HG03139 (cell line): ENCODE measurements at regions not wholly inside any gene's neighbourhood (a gene's known extent, or its start where the extent isn't known, plus 50 kb on each side); places are given as distances from the start of the nearest gene placed in this dataset.

ENCODE experiments used
- ATAC-seq: cut with Tn5 transposase; IDR thresholded peaks from one replicate; pipeline ENCODE4 v1.9.1; 2021; ENCODE audit not compliant: unreplicated experiment

DNA sequence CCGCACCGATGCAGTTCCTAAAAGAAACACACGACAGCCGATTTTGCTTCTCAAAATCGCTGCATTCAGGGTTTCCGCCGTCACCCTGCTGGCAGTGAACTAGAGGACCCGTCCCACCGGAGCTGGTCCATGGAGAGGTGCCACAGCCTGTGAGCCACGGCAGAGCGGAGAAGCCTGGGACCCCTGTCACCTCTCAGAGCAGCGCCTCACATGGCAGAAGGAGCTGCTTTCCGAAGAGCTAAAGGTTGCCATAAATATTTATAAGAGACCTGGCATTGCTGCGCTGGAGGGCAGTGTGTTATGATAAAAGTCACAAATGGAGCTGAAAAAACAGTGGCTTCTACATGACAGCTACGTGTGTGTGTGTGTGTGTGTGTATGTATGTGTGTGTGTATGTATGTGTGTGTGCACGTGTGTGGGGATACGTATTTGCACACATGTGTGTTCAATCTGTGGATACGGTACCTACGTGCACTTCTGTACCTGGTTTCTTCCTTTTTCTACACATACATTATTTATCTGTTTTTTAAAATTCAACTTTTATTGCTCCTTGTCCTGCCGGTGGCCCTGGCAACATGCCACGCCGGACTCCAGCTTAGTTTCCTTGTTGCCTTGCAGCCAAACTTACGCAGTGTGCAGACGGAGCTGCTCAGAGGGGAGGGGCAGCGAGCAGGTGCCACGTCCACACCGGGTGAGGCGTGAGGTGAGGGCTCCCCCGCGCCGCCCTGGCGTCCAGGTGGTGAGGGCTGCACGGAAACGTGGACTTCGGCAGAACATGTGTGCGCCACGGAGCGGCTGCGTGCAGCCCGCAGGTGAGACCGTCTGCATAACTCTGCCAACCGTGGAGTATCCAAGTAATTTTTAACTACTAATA lies 115.2 kb upstream of the PITRM1 start:
- ATAC-seq, result no peak

DNA sequence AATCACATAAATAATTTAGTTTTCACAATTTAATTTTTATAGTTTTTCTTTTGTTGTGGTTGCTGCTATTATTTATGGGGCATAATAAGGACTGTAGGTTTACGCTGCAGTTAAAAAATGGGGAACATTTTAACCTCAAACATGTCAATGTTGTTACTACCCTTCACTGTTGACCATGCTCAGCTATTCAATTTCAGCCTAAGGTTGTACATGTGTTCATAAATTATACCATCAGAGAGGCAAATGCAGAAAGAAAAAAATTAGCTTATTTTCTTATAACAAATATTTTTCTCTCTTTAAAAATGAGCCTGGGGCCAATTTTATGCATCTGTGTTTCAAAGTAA lies 110.1 kb upstream of the PITRM1 start:
- ATAC-seq, result no peak

DNA sequence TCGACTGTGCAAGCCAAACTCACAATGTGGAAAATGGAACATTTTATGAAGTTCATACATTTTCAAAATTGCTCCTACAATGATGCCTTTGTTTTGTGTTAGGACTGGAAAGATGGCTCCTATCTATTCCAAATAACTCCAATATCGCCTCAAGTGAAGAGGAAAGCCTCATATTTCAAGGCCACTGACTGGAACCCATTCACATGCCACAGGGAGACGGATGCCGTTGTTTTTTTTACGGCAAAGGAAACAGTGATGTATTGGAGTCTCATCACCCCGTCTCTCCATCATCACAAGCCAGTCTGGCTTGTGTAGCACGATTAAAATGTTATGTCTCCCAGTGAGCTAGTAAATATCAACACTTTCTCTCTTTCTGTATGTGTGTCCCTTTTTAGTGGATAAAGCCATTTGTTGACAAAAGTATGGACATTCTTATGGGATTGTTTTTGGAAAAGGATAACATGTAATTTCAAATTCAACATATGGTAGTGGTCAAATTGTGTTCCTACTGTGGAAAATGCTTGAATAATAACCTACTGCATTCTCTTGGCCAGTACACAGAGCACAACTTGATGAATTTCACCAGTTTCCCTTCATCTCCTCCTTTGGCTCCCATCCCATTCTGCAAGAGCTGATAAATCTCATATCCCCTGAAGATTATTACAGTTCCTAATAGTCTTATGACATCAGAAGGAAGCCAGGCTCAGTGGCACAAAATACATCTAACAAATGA lies 109.5 kb upstream of the PITRM1 start:
- ATAC-seq, result no peak

DNA sequence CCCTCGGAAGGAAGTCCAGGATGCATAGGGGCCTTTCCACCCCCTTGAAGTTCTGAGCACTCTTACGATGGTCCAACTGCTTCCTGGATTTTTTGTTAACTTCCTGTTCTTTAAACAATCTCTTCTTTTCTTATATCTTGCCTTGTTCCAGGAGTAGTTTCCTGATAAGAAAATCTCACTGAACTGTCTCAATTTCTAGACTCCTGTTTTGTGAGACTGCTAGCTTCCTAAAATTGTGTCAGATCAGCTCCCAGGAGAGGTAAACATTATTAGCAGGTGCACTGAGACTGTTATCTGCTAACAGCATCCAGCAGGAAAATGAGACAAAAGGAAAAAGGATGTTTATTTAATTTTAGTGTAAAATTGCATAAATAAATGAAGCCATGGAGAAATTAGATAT lies 106.2 kb upstream of the PITRM1 start:
- ATAC-seq, result no peak

DNA sequence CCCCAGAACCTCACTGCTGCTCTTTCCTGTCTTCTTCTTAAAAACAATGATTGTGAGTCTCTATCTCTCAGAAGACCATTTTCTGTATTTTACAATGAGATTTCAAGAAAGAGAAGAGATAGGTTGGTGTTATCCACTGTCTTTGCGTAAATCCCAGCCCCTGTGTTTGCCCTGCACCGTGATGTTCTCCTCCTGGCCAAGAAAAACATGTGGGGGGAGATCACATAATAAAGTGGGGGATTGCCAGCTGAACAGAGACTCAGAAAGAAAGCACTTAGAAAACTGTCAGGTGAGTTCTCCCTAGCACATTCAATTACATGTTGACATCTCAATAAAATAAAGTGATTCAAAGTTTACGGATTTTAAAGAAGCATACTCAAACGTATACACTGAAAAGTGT lies 105.0 kb upstream of the PITRM1 start:
- no peak for ATAC-seq

DNA sequence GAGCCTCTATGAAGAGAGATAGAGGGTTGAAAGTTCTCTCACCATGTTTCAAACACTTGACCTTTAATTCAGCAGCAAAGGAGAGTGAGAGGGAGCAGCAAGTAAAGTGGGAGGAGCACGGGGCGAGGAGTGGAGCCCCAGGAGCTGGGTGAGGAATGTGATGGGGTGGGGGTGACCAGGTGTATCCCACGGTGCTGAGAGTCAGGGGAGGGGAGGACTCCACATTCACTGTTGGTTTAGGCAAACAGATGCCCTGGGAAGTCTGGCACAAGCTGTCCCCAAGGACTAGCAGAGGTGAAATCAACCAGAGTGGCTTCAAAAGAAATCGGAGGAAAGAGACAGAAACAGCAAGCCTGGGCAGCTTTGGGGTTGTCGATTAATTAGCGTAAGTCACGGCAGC lies 101.8 kb upstream of the PITRM1 start:
- no peak for ATAC-seq

DNA sequence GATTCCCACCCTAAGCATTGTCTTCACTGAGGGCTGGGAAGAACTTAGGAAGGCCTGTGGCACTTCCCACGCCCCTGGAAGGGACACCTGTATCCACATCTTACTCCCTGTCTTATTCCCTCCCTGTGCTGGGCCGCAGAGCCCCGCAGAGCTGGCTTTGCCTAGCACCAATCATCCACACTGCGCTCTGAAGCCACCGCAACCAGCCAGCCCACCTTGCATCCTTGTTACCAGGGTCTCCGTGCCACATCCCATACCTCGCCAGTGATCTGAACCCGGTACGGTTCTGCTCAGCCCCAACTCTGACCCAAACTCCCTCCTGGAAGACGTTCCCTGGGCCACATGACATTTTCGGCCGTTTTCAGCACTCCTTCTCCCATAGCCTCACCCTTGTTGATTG lies 101.4 kb upstream of the PITRM1 start:
- ATAC-seq, result no peak

DNA sequence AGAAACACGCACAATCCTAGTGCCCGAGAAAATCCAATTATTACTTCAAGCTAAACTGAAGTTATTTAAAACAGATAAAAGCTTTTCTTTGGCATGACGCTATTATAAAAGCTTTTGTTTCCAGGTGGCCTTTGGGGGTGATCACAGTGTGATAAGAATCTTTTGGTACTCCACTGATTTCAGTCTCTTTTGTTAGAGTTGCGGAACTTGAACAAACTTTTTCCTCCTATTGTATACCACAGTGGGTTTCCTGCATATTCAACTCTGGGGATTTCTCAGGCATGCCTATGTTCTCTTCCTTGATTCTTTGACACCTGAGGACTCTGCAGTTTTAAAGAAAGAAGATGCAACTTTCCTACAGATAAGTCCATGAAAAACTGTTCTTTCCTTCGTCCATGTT lies 99.7 kb upstream of the PITRM1 start:
- ATAC-seq, result no peak

DNA sequence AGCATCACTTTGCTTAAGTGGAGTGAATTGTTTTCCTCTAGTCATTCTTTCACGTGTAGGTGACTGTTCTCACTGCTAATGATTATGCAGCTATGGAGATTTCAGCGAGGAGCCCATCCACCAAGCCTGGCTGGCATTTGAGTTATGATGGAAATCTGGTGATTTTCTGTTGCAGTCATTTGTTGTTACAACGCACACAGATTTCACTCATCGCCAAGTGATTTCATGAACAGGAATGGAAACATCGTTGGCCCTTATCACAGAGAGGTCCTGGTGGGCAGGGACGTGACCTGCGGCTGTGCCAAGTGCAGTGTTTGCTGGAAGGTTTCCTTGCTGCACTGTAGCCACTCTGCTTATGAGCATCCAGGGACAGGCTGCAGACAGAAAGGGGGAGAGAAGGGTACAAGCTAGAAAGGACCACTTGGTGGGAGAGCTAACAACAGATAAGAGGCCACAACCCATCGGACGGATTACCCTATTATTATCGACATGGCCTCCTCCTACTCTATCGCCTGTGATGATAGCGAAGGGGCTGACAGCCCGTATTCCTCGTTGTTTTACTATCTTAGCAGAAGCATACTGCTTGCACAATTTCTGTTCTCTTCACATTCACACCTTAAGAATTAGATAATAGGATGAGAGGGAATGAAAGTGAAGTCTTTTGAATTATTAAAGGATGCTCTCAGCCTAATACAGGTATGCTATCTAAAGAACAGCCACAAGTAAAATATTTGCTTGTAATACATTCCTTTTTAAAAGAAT lies 99.0 kb upstream of the PITRM1 start:
- no peak for ATAC-seq

DNA sequence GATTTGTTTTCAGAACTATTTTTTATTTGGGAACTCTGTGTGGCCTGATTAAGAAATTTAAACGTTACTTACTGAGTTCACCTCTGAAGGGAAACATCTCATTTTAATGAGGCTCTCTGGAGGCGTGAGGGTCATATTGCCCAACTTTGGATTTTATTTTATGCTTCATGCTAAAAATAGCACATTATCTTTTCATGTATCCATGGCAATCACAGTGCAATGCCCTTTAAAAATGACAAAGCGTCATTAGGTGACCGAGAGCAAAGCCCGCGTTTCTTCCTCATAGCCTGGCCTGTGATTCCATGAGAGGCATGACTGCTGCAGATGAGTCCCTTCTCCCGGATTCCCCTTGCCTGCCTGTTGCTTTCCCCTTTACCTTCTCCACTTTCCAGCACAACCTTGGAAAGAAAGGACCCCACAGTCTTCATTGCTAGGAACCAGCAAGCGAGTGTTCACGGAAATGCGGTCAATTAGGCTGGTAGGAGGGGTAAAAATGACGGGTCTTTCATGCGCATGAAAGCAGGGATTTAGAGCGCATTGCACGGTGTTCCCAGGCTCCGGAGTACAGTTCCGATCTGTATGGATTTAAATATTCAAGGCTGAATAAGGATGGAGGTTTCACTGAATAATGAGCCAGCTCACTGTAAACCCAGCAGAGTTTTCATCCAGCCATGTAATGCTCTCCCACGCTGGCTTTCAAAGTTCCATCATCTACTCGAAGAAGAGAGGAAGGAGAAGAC lies 98.2 kb upstream of the PITRM1 start:
- no peak for ATAC-seq

DNA sequence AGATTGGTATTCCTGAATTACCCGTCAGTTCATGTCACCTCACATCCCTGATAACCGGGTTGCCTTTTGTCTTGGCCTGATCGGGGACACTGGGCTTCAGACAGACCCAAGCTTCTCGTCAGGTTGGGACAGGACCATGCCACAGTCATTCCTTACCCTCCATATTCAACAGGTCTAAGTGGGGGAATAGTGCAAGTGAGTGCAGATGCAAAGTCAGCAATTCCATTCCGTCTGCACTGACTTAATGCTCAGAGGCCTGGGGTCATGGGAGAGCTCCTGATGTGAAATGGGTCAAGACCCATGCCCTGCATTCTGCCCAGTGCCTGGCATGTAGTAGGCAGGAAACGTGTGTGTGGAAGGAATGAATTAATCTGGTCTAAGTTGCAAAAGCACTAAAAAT lies 95.4 kb upstream of the PITRM1 start:
- no peak for ATAC-seq

DNA sequence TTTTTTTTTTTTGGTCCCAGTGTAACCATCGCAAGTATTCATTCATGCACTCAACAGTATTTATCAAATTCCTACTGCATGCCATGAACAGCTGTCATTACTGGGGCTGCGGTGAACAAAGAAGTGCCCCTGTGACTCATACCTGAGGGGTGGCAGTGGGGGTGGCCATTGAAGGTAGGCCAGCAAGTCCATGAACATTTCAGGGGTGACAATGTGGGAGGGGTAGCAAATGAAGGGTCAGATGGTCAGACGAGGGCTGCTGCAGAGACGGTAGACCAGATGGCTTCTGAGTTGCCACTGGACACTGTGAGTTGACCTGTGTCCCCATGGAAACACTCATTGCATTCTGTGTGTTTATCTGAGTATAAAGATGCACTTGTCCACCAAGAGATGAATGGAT lies 92.5 kb upstream of the PITRM1 start:
- ATAC-seq, result no peak

DNA sequence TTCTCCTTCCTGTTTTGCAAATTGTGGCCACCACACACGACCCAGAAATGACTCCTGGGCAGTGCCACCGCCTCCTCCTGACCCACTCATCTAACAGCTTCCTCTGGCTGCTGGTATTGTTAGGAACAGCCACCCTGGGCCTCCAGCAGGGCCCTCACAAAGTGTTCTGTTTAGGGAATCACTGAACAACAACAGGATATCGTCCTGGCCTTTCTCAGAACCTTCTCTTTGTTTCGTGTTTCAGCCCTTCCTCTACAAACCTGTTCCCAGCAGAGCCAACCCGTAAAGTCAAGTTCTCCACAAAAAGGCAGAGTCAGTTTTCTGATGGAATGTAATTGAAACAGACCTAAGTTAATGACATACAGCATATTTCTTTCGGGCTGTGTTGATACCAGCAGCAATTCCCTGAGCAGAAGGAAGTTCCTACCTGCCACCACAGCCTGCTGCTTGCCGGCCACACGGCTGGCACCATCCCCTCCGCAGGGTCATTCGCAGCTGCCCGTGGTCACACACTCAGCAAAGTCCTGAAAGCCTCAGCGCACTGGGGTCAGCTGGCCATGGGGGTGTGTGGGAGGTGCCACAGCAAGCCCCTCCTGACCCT lies 91.7 kb upstream of the PITRM1 start:
- no peak for ATAC-seq

DNA sequence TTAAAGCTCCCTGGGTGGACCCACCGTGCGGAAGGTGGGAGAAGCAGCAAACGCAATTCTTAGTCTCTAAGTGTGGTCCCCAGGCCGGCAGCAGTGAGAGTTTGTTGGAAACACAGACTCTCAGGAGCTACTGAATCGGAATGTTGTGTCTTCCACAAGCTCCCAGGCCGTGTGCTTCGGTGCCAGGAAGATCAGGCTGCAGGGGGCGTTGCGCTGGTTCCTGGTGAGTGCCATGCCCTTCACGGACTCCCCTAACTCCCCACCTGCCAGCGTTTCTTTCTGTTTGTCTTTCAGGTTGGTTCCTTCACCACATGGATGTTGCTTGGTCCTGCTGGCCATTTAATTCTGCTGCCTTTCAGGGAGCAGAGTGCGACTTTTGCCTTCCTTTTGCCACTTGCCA lies 91.2 kb upstream of the PITRM1 start:
- ATAC-seq, result no peak

DNA sequence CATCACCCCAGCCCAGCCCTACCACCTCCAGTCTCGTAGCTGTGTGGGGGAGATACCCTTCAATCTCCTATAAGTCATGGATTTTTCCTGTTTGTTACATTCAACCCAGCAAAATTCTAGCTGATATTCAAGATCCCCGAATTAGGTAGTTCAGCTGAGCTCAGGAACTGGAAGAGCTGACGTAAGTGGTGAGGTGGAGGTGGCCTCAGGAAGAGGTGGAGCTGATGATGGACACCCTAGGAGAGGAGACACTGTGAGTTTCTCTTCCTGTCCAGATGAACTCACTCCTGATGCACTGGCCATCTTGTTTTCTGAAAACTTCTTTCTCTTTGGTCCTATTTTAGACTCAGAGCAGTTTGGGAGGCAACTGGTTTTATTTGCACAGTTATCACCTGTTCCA lies 90.5 kb upstream of the PITRM1 start:
- ATAC-seq, result no peak

DNA sequence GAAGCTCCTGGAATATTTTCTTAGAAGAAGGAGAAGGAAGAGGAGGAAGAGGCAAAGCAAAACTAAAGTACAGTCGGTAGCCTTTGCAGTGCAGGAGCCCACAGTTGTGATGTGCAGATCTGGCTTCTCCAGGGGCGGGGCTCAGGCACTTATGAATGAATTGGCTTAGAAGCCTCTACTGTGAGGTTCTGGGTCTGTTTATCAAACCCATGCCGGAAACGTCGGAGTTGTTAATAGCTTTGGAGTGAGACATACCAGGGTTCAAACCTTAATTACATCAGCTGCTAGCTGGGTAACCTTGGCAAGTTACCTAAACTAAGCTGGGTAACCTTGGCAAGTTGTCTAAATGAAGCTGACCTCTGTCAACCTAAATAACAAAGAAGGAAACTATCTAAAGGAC lies 89.3 kb upstream of the PITRM1 start:
- no peak for ATAC-seq

DNA sequence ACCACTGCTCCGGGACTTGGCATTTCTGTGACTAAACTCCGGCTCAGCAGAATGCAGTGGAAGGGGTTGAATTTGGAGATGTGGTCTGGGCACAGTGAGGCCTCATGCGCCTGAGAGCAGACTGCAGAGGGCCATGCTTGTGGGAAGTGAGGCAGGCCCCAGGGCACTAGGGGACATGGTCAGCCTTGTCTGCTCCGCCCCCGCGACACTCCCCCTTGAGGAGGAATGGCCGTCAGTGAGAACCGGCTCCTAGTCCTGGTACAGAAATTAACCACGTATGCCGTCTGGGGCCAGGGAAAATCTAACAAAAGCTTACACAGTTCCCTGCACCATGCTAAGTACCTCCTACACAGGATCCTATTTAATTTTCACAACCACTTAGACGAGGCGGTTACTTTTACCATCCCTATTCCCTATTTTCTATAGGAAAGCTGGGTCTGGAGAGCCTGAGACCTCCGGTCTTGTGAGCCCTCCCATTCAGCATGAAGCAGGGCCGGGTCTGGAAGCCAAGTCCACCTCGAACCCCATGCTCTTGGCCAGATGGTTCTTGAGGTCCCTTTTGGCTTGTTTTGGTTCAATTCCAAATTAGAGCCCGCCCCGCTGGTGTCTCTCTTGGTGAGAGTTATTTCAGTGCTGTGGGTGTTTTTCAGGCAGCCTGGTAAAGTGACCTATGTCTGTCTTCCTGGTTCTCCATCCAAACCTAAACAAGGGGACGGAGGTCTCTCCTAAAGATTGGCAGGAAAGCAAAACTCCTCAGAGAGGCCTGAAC lies 87.7 kb upstream of the PITRM1 start:
- ATAC-seq, result no peak

DNA sequence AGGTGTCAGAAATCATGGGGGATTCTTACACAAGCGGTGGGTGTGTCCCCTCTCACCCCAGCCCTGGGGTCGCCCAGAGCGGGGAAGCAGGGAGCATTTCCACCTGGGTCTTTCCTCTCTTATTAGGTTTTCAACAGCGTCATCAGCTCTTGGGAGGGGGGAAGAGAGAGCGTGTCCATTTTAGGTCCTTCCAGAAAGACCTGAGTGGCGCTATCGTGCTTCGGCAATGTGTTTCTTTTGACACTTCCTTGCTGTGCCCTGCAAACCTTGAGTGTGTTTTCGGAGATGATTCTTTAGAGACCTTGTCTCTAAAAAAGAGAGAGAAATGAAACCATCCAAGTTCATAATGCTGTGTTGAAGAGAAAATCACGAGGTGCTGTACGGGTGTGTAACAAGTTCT lies 86.9 kb upstream of the PITRM1 start:
- ATAC-seq, result no peak

DNA sequence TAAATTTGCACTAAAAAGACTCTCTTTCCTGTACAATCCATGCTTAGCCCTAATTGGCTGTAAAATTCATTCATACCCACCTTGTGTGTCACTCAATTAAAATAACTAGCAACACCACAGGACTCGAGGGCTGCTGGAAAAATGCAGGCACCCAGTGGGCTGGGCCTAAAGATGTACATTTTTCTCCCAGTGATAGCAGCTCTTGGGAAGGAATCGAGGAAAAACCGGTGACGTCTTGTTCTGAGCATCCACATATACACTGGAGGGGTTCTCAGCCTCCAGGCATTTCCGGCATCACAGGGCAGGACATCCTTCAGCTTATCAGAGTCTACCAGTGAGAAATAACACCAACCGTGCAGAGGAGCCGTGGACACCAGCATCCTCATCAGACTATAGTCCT lies 85.8 kb upstream of the PITRM1 start:
- ATAC-seq, result no peak

DNA sequence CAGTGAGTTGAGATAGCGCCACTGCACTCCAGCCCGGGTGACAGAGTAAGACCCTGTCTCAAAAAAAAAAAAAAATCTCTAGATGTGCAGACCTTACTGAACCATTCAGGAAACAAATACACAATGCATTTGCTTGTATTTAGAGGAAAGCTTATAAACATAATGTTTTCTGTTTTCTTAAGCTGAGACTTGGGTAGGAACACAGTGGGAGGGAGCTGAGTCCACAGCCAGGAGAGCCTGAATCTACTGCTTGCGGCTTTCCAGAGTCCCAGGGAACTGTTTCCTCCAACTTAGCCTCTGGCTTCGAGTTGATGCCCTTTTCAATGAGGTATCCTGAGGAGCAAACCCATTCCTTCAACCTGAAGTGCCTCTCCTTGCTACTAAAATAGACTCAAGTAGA lies 83.0 kb upstream of the PITRM1 start:
- ATAC-seq, result no peak
